ENCODE measurements at regions not wholly inside any gene's neighbourhood (a gene's known extent, or its start where the extent isn't known, plus 50 kb on each side); places are given as distances from the start of the nearest gene placed in this dataset.

DNA sequence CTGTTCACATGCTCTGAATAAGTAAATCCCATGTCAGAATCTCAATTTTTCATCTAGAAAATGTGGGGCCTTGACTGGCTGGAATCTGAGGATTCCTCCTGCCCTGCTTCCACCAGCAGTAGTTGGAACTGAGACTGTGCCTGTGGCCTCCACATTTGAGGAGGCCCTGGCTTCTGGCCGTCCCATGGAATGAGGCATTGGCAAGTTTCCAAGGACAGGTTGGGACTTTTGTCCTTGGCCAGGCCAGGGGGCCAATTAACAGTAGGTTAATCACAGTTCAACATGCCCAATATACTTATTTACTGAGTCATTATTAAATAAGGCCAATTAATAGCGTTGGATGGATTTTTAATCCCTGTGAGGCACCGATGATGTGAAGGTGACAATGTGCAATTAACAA, 50.2 kb upstream of the GABRE start:
- TF ChIP-seq PATZ1 (CRISPR knock-in tag; IDR thresholded peaks at IDR 0.05; ENCODE audit: borderline replicate concordance) (no peak), SNAI2 (CRISPR knock-in tag; IDR thresholded peaks at IDR 0.05) (no peak), ZNF565 (CRISPR knock-in tag; conservative IDR thresholded peaks at IDR 0.05; ENCODE audit: low read depth) (no peak), TCF4 (CRISPR knock-in tag; IDR thresholded peaks at IDR 0.05; ENCODE audit: borderline replicate concordance) (no peak)
- TF ChIP-seq, protein P1, sequence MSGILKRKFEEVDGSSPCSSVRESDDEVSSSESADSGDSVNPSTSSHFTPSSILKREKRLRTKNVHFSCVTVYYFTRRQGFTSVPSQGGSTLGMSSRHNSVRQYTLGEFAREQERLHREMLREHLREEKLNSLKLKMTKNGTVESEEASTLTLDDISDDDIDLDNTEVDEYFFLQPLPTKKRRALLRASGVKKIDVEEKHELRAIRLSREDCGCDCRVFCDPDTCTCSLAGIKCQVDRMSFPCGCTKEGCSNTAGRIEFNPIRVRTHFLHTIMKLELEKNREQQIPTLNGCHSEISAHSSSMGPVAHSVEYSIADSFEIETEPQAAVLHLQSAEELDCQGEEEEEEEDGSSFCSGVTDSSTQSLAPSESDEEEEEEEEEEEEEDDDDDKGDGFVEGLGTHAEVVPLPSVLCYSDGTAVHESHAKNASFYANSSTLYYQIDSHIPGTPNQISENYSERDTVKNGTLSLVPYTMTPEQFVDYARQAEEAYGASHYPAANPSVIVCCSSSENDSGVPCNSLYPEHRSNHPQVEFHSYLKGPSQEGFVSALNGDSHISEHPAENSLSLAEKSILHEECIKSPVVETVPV (CRISPR knock-in tag; IDR thresholded peaks at IDR 0.05), result no peak
- TF ChIP-seq, protein P2, sequence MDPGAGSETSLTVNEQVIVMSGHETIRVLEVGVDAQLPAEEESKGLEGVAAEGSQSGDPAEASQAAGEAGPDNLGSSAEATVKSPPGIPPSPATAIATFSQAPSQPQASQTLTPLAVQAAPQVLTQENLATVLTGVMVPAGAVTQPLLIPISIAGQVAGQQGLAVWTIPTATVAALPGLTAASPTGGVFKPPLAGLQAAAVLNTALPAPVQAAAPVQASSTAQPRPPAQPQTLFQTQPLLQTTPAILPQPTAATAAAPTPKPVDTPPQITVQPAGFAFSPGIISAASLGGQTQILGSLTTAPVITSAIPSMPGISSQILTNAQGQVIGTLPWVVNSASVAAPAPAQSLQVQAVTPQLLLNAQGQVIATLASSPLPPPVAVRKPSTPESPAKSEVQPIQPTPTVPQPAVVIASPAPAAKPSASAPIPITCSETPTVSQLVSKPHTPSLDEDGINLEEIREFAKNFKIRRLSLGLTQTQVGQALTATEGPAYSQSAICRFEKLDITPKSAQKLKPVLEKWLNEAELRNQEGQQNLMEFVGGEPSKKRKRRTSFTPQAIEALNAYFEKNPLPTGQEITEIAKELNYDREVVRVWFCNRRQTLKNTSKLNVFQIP (CRISPR knock-in tag; IDR thresholded peaks at IDR 0.05; ENCODE audit: borderline replicate concordance, low read depth), result no peak
